K562 (cell line): ENCODE measurements at regions not wholly inside any gene's neighbourhood (a gene's known extent, or its start where the extent isn't known, plus 50 kb on each side); places are given as distances from the start of the nearest gene placed in this dataset.

ENCODE experiments used
- ATAC-seq: fragments of 200-7000 bp; cut with Tn5 transposase; 3 replicates; pipeline ENCODE4 v1.9.1; 2020; ENCODE audit warnings: moderate library complexity
- BruUV-seq: library from RNA; stranded (reverse); fragments of 400-500 nt; replicated peaks from 2 replicates; lab custom pipeline; 2021; lab: Mats Ljungman, UMichigan
- CTCF ChIA-PET: fragments of 300-600 bp; formaldehyde crosslinking; extraction: SDS; loops from one replicate; lab custom pipeline; 2021; ENCODE audit warnings: low intra/inter-chr PET ratio; lab: Yijun Ruan, JAX
- POLR2A ChIA-PET: fragments of 300-600, 350-650 bp; sonication (Branson Sonifier 250); formaldehyde crosslinking; extraction: SDS; loops from one replicate; lab custom pipeline; 2021; ENCODE audit warnings: antibody characterized with exemption, inconsistent platforms; lab: Yijun Ruan, JAX
- DNase-seq, 4 experiments: peaks; one replicate each; pipeline versions ENCODE4 v3.0.0 to v3.0.0-alpha.2; 2011 to 2018; ENCODE audit warnings: low spot score in 3 of 4, mixed read lengths in 3 of 4; ENCODE audit errors: extremely low read depth in 1 of 4
- FAIRE-seq: peaks from 2 replicates; lab custom pipeline; 2011; peaks lifted over from hg19 to GRCh38; lab: Jason Lieb, UNC
- H2AFZ ChIP-seq: 2 replicates; pipeline ENCODE4 v1.6.0; 2011; ENCODE audit warnings: low read depth, low read length, control low read depth, inconsistent platforms
- H3K27ac ChIP-seq: fragments of 200-600 bp; 3 replicates; pipeline ENCODE4 v1.8.0; 2011; ENCODE audit warnings: low read depth, mild to moderate bottlenecking, control low read depth, inconsistent platforms, low read length, moderate library complexity, mixed read lengths; ENCODE audit errors: extremely low read depth
- H3K27me3 ChIP-seq, 2 experiments: fragments of 300-600 bp in 1 of 2; 2 replicates in 1 of 2; 3 replicates in 1 of 2; pipeline versions ENCODE4 v1.6.0 to v1.8.0; 2011; ENCODE audit warnings: inconsistent platforms in 2 of 2, low read length in 2 of 2, mild to moderate bottlenecking in 1 of 2, mixed read lengths in 1 of 2, moderate library complexity in 1 of 2; ENCODE audit not compliant: control insufficient read depth in 2 of 2, insufficient read depth in 2 of 2
- H3K36me3 ChIP-seq: fragments of 300-600 bp; 3 replicates; pipeline ENCODE4 v1.8.0; 2011; ENCODE audit warnings: mild to moderate bottlenecking, low read length, inconsistent platforms; ENCODE audit not compliant: control insufficient read depth, insufficient read depth
- H3K4me1 ChIP-seq, 2 experiments: fragments of 200-600 bp in 1 of 2; replicated peaks in 1 of 2; 2 replicates in 1 of 2; 3 replicates in 1 of 2; pipeline versions ENCODE4 v1.5.1 to v1.8.0; 2011; ENCODE audit warnings: inconsistent platforms in 2 of 2, low read length in 2 of 2, mild to moderate bottlenecking in 1 of 2, mixed read lengths in 1 of 2, moderate library complexity in 1 of 2; ENCODE audit not compliant: control insufficient read depth in 2 of 2, insufficient read depth in 2 of 2
- H3K4me2 ChIP-seq: 2 replicates; pipeline ENCODE4 v1.6.1; 2011; ENCODE audit warnings: low read length, control low read depth, inconsistent platforms, mixed read lengths; ENCODE audit not compliant: insufficient read depth
- H3K4me3 ChIP-seq: fragments of 200-600 bp; sonication (generic), shearing (Covaris generic); 2 replicates; pipeline ENCODE4 v1.5.1; 2016; ENCODE audit warnings: control low read depth, inconsistent platforms
- H3K79me2 ChIP-seq: fragments of 200-600 bp; 3 replicates; pipeline ENCODE4 v1.8.0; 2011; ENCODE audit warnings: low read length, inconsistent platforms; ENCODE audit not compliant: control insufficient read depth, insufficient read depth
- H3K9ac ChIP-seq, 2 experiments: 2 replicates each; pipeline versions ENCODE4 v1.6.0 to v1.6.1; 2011; ENCODE audit warnings: low read depth in 2 of 2, low read length in 2 of 2, control low read depth in 1 of 2, inconsistent platforms in 1 of 2, mild to moderate bottlenecking in 1 of 2, mixed read lengths in 1 of 2; ENCODE audit not compliant: insufficient read depth in 1 of 2
- H3K9me1 ChIP-seq: one replicate; pipeline ENCODE4 v1.6.0; 2011; ENCODE audit warnings: inconsistent platforms, mild to moderate bottlenecking, low read length, moderate library complexity; ENCODE audit not compliant: control insufficient read depth, insufficient read depth
- H3K9me3 ChIP-seq: replicated peaks from 2 replicates; pipeline ENCODE4 v1.5.1; 2011; ENCODE audit warnings: low read depth, low read length, inconsistent platforms; ENCODE audit not compliant: control insufficient read depth, insufficient read depth
- H4K20me1 ChIP-seq: replicated peaks from 2 replicates; pipeline ENCODE4 v1.6.1; 2011; ENCODE audit warnings: low read length, inconsistent platforms, mixed read lengths; ENCODE audit not compliant: control insufficient read depth, insufficient read depth
- BRF2 ChIP-seq: IDR thresholded peaks from 3 replicates; pipeline ENCODE4 v1.6.1; 2011; ENCODE audit warnings: borderline replicate concordance, mild to moderate bottlenecking; ENCODE audit not compliant: insufficient read length, insufficient read depth
- HOXB6 ChIP-seq: fragments of 250-450 bp; sonication (Bioruptor Pico); IDR thresholded peaks from 2 replicates; pipeline ENCODE4 v1.5.1; 2022; ENCODE audit warnings: mild to moderate bottlenecking, borderline replicate concordance
- MLLT1 ChIP-seq, 2 experiments: fragments of 450-650 bp; IDR thresholded peaks; 2 replicates each; pipeline ENCODE4 v1.6.1; 2016
- MXI1 ChIP-seq: IDR thresholded peaks from 2 replicates; pipeline ENCODE4 v1.6.1; 2011; ENCODE audit warnings: low read depth, mild to moderate bottlenecking, improper control_type of control experiment, low read length
- NCOR1 ChIP-seq: fragments of 450-650 bp; IDR thresholded peaks from 2 replicates; pipeline ENCODE4 v1.6.1; 2016; ENCODE audit warnings: mild to moderate bottlenecking, moderate library complexity
- NFE2 ChIP-seq: IDR thresholded peaks from 2 replicates; pipeline ENCODE4 v1.6.1; 2014; ENCODE audit warnings: antibody characterized with exemption, low read depth
- NR0B1 ChIP-seq: fragments of 450-650 bp; IDR thresholded peaks from one replicate; pipeline ENCODE4 v1.6.1; 2018; ENCODE audit warnings: mild to moderate bottlenecking, moderate library complexity; ENCODE audit not compliant: partially characterized antibody
- RB1 ChIP-seq: fragments of 450-650 bp; IDR thresholded peaks from 2 replicates; pipeline ENCODE4 v1.6.1; 2017; ENCODE audit warnings: low read depth, mild to moderate bottlenecking
- THRB ChIP-seq: fragments of 450-650 bp; formaldehyde crosslinking; conservative IDR thresholded peaks from 2 replicates; pipeline ENCODE4 v1.4.0; 2022; ENCODE audit warnings: mild to moderate bottlenecking, missing genetic modification characterization
- ZNF121 ChIP-seq: sonication (generic); formaldehyde crosslinking; conservative IDR thresholded peaks from 2 replicates; pipeline ENCODE4 v1.8.0; 2022; ENCODE audit warnings: missing genetic modification reagents
- ZNF644 ChIP-seq: fragments of 200-800 bp; sonication (Bioruptor generic); IDR thresholded peaks from 2 replicates; pipeline ENCODE4 v1.6.1; 2016; ENCODE audit warnings: low read depth, missing genetic modification characterization, missing compliant biosample characterization
- WGBS: fragments of 100-300 bp; shearing (Covaris generic); methylation state at CpG from one replicate; pipeline ENCODE4 v1.1.6; 2016; ENCODE audit warnings: low coverage, mixed read lengths; ENCODE audit not compliant: insufficient coverage; ENCODE audit errors: missing lambda C conversion rate; 5-methylcytosine and 5-hydroxymethylcytosine counted together
- in situ Hi-C: fragments of 300-500 bp; cut with MboI; formaldehyde crosslinking; loops from 4 replicates; pipeline ENCODE4 v1.15.0; 2018; ENCODE audit warnings: inconsistent platforms, mixed read lengths
- intact Hi-C: fragments of 100-400 bp; cut with micrococcal nuclease; formaldehyde crosslinking; loops from 2 replicates; pipeline ENCODE4 v1.14.2; 2022

GRCh38 chr13:38086721-38087120, 217.1 kb upstream of the TRPC4 start:
- no peaks in the 10 kb centered on the region for H3K36me3 ChIP-seq
- H3K4me1 ChIP-seq, result no peaks in the 10 kb centered on the region
- H3K79me2 ChIP-seq, result no peaks in the 10 kb centered on the region
- no TSS peak for BruUV-seq
- no peak for DNase-seq
- no peak overlapping the region for H3K4me2 ChIP-seq
- H3K27me3 ChIP-seq, result no peaks in the 10 kb centered on the region
- H3K9ac ChIP-seq, result no peak overlapping the region
- POLR2A ChIA-PET, result no interaction called here
- H3K9me3 ChIP-seq, result no peaks in the 10 kb centered on the region
- H3K4me3 ChIP-seq, result no peak overlapping the region
- intact Hi-C loops, result no loop called here
- 7% methylated on average over 3 of the region's 4 CpGs for WGBS
- no peak for ATAC-seq
- no peaks in the 10 kb centered on the region for H4K20me1 ChIP-seq
- in situ Hi-C loops, result no loop called here
- CTCF ChIA-PET, result no interaction called here
- no peak for FAIRE-seq
- no peak overlapping the region for H3K27ac ChIP-seq
- H2AFZ ChIP-seq, result no peak overlapping the region
- H3K9me1 ChIP-seq, result no peaks in the 10 kb centered on the region
- TF ChIP-seq THRB (CRISPR knock-in tag) (no peak), RB1 (no peak), NFE2 (no peak), MLLT1 (IDR thresholded peaks at IDR 0.05) (no peak), NR0B1 (no peak), ZNF121 (CRISPR knock-in tag) (no peak), MXI1 (no peak), NCOR1 (no peak), HOXB6 (CRISPR knock-in tag) (no peak), BRF2 (no peak), ZNF644 (no peak)
